ENCODE measurements at regions not wholly inside any gene's neighbourhood (a gene's known extent, or its start where the extent isn't known, plus 50 kb on each side); places are given as distances from the start of the nearest gene placed in this dataset.

- TF ChIP-seq CTCF (IDR thresholded peaks at IDR 0.05) (no peak), EP300 (IDR thresholded peaks at IDR 0.05) (no peak), POLR2A (IDR thresholded peaks at IDR 0.05) (no peak)
Observed at GRCh38 chrX:122184791-122185190, 999.3 kb upstream of the GRIA3 start.
